ENCODE measurements at regions not wholly inside any gene's neighbourhood (a gene's known extent, or its start where the extent isn't known, plus 50 kb on each side); places are given as distances from the start of the nearest gene placed in this dataset.

DNA sequence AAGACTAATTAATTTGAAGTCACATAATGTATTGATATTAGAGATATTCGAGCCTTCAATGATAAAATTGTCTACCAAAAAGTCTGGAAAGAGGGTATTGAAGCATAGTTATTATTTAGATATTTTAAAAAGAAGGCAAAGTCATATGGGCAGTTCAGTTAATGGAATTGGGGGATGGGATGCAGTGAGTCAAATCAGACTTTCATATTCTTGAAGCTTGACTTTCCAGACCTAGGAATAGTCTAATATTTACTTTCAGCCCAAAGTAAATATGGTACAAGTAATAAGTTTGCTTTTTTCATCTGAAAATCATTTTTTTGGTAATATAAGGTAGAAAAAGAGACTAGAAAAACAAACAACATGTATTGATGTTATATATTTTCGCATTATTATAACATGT, 2017.8 kb downstream of the C4orf33 start (continued):
- TF ChIP-seq, protein P1, sequence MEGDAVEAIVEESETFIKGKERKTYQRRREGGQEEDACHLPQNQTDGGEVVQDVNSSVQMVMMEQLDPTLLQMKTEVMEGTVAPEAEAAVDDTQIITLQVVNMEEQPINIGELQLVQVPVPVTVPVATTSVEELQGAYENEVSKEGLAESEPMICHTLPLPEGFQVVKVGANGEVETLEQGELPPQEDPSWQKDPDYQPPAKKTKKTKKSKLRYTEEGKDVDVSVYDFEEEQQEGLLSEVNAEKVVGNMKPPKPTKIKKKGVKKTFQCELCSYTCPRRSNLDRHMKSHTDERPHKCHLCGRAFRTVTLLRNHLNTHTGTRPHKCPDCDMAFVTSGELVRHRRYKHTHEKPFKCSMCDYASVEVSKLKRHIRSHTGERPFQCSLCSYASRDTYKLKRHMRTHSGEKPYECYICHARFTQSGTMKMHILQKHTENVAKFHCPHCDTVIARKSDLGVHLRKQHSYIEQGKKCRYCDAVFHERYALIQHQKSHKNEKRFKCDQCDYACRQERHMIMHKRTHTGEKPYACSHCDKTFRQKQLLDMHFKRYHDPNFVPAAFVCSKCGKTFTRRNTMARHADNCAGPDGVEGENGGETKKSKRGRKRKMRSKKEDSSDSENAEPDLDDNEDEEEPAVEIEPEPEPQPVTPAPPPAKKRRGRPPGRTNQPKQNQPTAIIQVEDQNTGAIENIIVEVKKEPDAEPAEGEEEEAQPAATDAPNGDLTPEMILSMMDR (IDR thresholded peaks at IDR 0.05; ENCODE audit: low read depth, low read length, missing input control), result no peak
- TF ChIP-seq FOXA1 (IDR thresholded peaks at IDR 0.05) (no peak), FOXA2 (IDR thresholded peaks at IDR 0.05) (no peak), GABPA (IDR thresholded peaks at IDR 0.05 in 1 of 2, conservative IDR thresholded peaks at IDR 0.05 in 1 of 2) (no peak)

DNA sequence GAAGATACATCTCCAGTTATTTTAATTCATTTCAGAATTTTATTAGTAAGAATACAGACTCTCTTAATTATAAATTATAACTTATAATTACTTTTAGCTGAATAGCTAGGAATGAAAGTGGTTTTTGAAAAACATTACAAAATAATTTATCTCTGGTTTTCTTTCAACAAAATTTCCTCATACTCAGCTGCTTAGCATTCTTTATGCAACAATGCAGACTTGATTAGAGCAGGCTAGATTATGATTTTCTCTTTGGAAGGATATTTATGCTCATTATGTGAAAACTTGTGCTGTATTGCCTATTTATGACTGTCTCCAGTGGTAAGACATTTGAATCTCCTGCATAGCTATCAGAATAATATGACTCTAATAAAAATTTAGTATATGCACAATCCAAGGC, 2023.7 kb downstream of the C4orf33 start:
- TF ChIP-seq, protein P2, sequence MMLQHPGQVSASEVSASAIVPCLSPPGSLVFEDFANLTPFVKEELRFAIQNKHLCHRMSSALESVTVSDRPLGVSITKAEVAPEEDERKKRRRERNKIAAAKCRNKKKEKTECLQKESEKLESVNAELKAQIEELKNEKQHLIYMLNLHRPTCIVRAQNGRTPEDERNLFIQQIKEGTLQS (IDR thresholded peaks at IDR 0.05), result no peak
- TF ChIP-seq SP1 (IDR thresholded peaks at IDR 0.05), result no peak
- TF ChIP-seq EGR1 (IDR thresholded peaks at IDR 0.05; ENCODE audit: low read depth in 2 of 2), result no peak
- TF ChIP-seq FOXA1 (IDR thresholded peaks at IDR 0.05), result no peak
- TF ChIP-seq TAF1 (conservative IDR thresholded peaks at IDR 0.05), result no peak
- TF ChIP-seq JUND (IDR thresholded peaks at IDR 0.05), result no peak
- no peak for TF ChIP-seq NR2F2 (IDR thresholded peaks at IDR 0.05)
- TF ChIP-seq, protein P3, sequence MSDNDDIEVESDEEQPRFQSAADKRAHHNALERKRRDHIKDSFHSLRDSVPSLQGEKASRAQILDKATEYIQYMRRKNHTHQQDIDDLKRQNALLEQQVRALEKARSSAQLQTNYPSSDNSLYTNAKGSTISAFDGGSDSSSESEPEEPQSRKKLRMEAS (IDR thresholded peaks at IDR 0.05), result no peak
- TF ChIP-seq, protein P4, sequence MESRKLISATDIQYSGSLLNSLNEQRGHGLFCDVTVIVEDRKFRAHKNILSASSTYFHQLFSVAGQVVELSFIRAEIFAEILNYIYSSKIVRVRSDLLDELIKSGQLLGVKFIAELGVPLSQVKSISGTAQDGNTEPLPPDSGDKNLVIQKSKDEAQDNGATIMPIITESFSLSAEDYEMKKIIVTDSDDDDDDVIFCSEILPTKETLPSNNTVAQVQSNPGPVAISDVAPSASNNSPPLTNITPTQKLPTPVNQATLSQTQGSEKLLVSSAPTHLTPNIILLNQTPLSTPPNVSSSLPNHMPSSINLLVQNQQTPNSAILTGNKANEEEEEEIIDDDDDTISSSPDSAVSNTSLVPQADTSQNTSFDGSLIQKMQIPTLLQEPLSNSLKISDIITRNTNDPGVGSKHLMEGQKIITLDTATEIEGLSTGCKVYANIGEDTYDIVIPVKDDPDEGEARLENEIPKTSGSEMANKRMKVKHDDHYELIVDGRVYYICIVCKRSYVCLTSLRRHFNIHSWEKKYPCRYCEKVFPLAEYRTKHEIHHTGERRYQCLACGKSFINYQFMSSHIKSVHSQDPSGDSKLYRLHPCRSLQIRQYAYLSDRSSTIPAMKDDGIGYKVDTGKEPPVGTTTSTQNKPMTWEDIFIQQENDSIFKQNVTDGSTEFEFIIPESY (IDR thresholded peaks at IDR 0.05), result no peak
- TF ChIP-seq RAD21 (IDR thresholded peaks at IDR 0.05), result no peak
- TF ChIP-seq, protein P1 (IDR thresholded peaks at IDR 0.05; ENCODE audit: low read depth, low read length, missing input control), result no peak
- TF ChIP-seq FOXA2 (IDR thresholded peaks at IDR 0.05), result no peak
- TF ChIP-seq GABPA (IDR thresholded peaks at IDR 0.05 in 1 of 2, conservative IDR thresholded peaks at IDR 0.05 in 1 of 2), result no peak
- no peak for TF ChIP-seq HNF4A (conservative IDR thresholded peaks at IDR 0.05)
- no peak for TF ChIP-seq HNF4G (IDR thresholded peaks at IDR 0.05)
- Histone ChIP-seq H3K9me3 (ENCODE audit: control insufficient read depth in 4 of 4, low read length in 3 of 4) (no peaks in the 10 kb centered on the region), H3K4me1 (ENCODE audit: control insufficient read depth in 4 of 4, insufficient read depth in 4 of 4, low read length in 3 of 4) (no peaks in the 10 kb centered on the region), H3K36me3 (ENCODE audit: control insufficient read depth in 4 of 4, insufficient read depth in 3 of 4, low read depth in 1 of 4, low read length in 3 of 4) (no peaks in the 10 kb centered on the region), H3K4me3 (ENCODE audit: low read depth in 1 of 3, low read length in 3 of 3) (no peak overlapping the region), H3K27ac (ENCODE audit: low read depth in 1 of 2, low read length in 2 of 2) (no peak overlapping the region), H3K9ac (ENCODE audit: low read depth in 1 of 2, low read length in 2 of 2) (no peak overlapping the region), H3K27me3 (ENCODE audit: control insufficient read depth in 4 of 4, insufficient read depth in 4 of 4, low read length in 3 of 4) (no peaks in the 10 kb centered on the region)
- no peak for DNase-seq (ENCODE audit: low spot score)

DNA sequence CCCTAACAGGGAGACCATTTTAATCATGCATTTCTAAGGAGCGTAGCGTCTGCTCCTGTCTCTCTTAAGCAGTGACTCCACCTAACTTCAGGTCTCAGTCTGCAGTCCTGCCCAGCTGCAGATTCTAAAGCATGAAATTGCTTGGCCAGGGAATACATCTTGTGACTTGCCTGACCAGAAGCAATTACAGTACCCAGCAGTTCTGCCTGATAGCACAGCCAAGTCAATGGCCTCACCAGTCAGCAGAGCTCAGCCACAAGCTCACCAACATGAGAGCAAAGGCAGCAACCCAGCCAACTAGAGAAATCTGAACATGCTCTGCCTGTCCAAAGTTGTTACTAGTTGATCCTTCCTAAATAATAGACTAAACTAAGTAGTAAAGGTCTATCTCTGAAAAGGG, 2011.9 kb upstream of the PCDH10 start:
- TF ChIP-seq HNF4A (conservative IDR thresholded peaks at IDR 0.05) (no peak), FOXA1 (IDR thresholded peaks at IDR 0.05) (no peak), NR2F2 (IDR thresholded peaks at IDR 0.05) (no peak), EGR1 (IDR thresholded peaks at IDR 0.05; ENCODE audit: low read depth in 2 of 2) (no peak), FOXA2 (IDR thresholded peaks at IDR 0.05) (no peak), JUND (IDR thresholded peaks at IDR 0.05) (no peak), HNF4G (IDR thresholded peaks at IDR 0.05) (no peak), GABPA (IDR thresholded peaks at IDR 0.05 in 1 of 2, conservative IDR thresholded peaks at IDR 0.05 in 1 of 2) (no peak)
- TF ChIP-seq, protein P2 (IDR thresholded peaks at IDR 0.05), result no peak
- no peak for DNase-seq (ENCODE audit: low spot score)
- Histone ChIP-seq H3K27ac (ENCODE audit: low read depth in 1 of 2, low read length in 2 of 2) (no peak overlapping the region), H3K4me3 (ENCODE audit: low read depth in 1 of 3, low read length in 3 of 3) (no peak overlapping the region), H3K9me3 (ENCODE audit: control insufficient read depth in 4 of 4, low read length in 3 of 4) (no peaks in the 10 kb centered on the region), H3K9ac (ENCODE audit: low read depth in 1 of 2, low read length in 2 of 2) (no peak overlapping the region), H3K27me3 (ENCODE audit: control insufficient read depth in 4 of 4, insufficient read depth in 4 of 4, low read length in 3 of 4) (no peaks in the 10 kb centered on the region), H3K36me3 (ENCODE audit: control insufficient read depth in 4 of 4, insufficient read depth in 3 of 4, low read depth in 1 of 4, low read length in 3 of 4) (no peaks in the 10 kb centered on the region), H3K4me1 (ENCODE audit: control insufficient read depth in 4 of 4, insufficient read depth in 4 of 4, low read length in 3 of 4) (no peaks in the 10 kb centered on the region)
- WGBS, result 93% methylated on average over 2 of the region's 2 CpGs
